HTERT RPE-1 (cell line): ENCODE measurements at regions not wholly inside any gene's neighbourhood (a gene's known extent, or its start where the extent isn't known, plus 50 kb on each side); places are given as distances from the start of the nearest gene placed in this dataset.

Experiments
- in situ Hi-C: fragments of 300-500 bp; cut with MboI; formaldehyde crosslinking; loops from 4 replicates; pipeline ENCODE4 v1.14.3; 2020; ENCODE audit warnings: low sequenced_read_pairs

DNA sequence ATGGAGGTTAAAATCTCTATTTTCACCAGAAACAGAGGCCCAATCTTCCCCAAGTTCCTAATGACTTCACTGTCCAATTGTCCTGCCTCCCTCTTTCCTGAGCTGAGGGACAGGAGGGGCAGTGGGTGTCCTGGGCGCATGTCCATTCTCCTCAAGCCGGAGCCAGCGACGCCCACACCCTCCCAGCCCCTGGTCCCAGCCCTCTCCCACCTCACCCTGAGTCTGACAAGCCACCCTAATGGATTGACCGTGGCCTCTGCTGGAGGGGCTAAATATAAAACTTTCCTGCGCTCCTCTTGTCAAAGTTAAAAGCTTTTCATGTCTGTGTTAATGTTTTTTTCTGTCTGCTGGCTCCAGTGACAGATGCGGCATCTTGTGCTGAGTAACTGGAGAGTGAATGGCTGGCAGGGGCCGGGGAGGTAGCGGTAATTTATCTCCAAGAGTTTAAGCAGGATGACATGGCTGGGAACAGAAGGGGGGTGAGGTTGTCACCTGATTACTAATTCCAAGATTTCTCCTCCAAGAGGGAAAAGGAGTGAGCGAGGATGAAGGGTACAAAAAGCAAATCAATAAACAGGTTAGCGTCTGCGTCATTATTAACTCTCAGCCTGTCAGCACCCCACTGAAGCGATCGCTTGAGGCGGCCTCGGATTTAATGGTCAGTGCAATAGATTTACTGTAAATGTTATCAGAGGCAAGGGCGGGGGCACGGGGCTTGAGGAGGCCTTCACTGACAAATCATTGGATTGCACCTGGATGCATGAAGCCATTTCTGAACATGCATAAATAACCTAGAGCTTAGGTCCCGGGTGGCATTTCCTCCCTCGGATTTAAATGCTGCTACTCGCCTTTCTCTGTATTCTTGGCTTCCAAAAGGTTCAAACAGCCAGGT, 118.1 kb upstream of the MAFB start:
- in situ Hi-C loops = no loop called here

DNA sequence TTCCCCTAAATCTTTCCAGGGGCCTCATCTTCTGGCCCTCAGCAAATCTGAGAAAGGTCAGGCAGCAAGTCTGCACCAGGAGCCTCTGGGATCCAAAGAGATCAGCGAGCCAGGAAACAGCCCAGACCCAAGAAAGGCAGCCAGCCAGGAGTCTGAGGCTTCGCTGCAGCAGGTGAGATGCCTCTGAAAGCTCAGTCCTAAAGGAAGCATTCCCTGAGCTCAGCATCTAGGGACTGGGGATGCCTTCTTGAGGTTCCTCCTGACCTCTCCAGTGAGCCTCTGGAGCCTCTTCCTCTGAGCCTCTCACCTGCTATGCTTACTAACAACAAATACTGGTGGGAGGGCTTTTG, 118.8 kb upstream of the MAFB start:
- in situ Hi-C loops = no loop called here

DNA sequence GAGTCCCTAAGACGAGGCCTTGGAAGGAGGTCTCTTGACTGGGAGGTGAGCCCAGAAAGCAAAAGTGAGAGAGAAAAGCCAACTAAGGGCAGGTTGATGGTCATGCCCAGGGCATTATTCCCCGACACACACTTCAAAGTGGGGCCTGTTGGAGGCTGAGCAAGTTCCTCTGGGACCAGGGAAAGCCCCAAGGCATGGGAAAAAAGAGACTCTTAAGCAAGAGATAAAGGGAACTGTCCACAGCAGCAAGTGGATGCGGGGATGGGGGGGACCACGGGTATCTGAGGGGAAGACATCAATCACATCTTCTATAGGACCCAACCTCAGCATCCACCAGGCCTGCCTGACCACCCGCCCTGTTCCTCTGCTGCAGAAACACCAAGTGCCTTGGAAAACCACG, 119.9 kb upstream of the MAFB start:
- in situ Hi-C loops = no loop called here

DNA sequence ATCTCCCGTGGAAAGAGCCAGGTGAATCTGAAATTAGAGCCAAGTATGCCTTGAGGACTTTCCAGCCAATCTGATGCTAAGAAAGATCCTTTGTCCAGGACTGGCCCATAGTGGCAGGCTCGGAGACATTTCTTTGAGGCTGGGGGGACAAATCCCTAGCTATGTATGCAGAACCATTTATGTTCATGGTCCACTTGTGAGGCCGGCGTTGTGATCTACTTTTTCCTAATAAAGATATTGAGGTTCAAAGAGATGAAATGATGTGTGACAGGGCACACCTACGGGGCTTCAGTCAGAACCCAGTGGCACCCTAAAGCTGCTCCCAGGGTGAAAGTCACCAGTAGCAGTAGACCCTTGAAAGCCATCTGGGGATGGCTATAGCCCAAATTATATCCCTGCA, 120.3 kb upstream of the MAFB start:
- in situ Hi-C loops = no loop called here

DNA sequence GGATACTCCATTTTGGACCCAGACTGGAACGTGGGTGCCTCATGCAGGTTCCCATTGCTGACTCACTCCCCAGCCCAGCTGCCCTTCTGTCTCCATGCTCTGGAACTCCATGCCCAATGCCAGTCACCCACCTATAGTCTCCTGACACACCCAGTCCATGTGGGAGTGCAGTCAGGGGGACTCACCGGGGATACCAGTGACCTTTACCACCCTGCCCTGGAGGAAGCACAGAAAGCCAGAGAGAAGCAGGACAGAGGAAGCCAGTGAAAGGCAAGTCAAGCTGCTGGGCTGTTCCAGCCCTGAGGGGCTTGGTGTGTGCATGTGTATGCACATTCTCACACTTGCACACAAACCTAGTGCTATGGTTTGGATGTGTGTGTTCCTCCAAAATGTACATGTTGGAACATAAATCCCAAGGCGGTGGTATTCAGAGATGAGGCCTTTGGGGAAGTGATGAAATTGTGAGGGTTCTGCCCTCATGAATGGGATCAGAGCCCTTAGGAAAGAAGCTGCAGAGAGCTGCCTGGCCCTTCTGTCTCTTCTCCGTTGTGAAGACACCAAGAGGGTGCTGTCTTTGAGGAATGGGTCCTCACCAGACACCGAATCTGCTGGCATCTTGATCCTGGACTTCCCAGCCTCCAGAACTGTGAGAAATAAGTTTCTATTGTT, 121.4 kb upstream of the MAFB start:
- in situ Hi-C loops = no loop called here

DNA sequence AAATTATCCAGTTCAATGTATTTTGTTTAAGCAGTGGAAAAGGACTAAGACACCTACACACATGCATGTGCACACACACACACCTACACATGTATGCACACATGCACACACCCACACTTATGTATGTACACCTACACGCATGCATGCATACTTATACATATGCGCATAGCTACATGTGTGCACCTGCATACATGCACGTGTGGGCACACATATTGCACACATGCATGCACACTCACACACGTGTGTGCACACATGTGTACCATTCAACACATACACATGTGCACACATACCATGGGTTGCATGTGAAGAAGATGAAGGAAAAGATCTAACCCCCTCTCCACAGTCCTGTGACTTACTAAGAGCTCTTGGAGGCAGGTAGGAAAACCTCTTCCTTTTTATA, 122.0 kb upstream of the MAFB start:
- in situ Hi-C loops = no loop called here

DNA sequence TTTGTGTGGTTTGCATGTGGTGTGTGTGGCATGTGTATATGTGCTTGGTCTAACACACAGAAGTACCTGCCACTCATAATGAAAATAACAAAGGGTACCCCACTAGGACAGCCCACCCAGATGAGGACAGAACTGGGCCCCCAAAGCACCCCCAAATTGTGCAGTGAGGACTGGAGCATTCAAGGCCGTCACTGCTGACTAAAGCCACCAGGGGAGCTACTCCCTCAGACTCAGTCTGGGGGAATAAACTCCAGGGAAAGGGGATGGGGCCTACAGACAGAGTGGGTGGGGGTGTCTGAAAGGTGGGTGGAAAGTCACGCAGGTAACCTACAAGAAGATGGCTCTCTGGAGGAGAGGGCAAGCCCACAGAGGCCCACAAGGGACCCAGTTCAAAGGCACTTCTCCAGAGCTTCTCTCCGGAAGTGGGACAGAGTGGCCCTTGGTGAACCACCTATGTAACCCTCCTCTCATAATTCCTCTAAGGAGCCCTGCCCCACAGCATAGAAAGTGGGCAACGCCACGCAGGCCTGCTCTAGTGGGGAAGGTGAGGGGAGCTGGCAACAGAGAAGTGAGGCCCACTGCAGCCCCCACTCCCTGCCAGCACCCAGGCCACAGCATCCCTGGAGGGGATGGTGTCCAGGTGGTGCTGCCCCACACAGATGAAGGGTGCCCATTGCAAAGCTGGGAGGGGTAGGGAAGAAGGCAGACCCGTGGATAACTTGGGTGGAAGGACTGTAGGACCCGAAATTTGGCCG, 122.8 kb upstream of the MAFB start:
- in situ Hi-C loops = no loop called here

DNA sequence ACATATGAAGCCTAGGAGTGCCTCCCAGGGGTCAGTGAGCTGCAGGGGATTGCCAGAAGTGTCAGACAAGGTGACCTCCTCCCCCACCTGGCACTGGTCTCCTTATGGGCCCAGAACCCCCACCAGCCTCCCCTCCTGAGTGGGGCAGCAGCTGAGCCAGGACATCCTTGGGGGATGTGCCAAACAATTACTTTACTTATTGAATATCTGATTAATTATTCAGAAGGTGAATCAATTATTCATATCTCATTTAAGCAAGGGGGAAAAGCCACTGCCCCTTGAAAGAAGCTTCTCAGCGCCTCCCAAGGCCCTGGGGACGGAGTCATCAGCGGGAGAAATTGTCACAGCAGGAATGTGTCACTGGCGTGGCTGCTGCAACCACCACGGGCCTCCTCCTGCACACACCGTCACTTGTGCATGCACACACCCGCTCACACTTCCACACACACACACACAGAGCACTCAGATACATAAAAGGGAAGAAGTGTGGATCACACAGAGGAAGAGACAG, 123.4 kb upstream of the MAFB start:
- in situ Hi-C loops = no loop called here

DNA sequence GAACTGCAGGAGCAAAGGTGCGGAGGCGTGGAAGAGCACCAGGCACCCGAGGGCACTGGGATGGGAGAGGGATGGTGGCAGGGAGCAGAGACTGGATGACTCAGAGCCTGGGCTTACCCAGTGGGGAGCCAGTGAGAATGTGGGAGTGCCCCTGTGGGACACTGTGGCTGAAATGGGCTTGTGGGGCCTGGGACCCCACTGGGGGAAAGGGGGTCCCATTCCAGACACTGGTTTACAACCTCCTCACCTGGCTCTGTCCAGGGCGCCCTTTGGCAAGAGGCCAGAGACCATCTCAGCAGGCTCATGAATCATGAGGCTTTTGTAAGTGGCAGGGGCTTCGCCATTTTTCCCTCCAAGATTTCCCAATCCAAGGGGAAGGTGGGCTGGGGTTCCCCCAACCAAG, 124.0 kb upstream of the MAFB start:
- in situ Hi-C loops = no loop called here

DNA sequence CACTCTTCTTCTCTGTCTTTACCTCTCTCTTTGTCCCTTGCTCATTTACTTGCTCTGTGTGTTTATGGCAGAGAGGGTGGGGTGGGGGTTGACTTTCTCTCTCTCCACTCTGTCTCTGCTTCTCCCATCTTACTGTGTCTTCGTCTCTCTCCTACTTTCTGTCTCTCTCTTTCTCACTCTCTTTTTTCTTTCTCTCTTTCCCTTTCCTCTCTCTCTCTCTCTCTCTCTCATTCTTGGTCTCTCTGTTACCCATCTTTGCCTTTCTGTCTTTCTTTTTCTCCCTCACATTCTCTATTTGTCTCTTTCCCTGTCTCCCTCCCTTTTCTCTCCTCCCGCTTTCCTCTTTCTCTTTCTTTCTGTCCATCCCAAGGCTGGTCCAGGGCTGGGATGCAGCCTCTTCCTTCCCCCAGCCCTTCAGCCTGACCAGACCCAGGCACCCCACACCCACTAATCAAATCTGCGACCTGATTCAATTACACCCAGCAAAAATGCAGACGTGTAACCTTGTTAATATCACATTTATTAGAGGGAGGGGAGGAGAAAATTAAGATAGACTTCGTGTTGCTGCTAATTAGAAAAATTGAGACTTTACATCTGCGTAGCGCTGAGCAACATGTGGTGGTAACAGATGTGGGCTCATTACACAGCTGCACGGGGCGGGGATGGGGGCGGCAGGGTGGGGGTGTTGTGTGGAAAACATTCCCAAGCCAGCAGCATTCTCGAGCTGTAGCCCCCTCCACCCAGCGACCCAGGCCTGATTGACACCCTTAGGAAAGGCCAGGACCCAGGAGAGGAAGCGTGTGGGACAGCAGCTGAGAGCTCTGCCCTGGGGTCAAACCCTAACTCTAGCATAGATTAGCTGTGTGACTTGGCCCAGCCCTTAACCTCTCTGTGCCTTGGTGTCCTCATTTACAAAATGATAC, 124.9 kb upstream of the MAFB start:
- in situ Hi-C loops = no loop called here

DNA sequence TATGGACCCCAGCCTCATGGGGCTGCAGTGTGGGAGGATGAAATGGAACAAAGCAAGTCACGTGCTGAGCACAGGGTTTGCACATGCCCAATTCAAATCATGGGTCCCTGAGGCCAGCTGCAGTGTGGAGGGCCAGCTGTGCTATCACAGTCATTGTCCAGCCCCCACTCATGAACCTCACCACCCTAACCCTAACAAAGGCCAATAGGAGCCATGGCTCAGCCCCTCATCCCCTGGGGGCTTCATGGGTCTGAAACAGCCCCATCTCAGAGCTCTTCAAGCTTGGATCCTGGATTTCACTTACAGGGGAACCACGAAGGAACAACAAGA, 125.6 kb upstream of the MAFB start:
- in situ Hi-C loops = no loop called here

DNA sequence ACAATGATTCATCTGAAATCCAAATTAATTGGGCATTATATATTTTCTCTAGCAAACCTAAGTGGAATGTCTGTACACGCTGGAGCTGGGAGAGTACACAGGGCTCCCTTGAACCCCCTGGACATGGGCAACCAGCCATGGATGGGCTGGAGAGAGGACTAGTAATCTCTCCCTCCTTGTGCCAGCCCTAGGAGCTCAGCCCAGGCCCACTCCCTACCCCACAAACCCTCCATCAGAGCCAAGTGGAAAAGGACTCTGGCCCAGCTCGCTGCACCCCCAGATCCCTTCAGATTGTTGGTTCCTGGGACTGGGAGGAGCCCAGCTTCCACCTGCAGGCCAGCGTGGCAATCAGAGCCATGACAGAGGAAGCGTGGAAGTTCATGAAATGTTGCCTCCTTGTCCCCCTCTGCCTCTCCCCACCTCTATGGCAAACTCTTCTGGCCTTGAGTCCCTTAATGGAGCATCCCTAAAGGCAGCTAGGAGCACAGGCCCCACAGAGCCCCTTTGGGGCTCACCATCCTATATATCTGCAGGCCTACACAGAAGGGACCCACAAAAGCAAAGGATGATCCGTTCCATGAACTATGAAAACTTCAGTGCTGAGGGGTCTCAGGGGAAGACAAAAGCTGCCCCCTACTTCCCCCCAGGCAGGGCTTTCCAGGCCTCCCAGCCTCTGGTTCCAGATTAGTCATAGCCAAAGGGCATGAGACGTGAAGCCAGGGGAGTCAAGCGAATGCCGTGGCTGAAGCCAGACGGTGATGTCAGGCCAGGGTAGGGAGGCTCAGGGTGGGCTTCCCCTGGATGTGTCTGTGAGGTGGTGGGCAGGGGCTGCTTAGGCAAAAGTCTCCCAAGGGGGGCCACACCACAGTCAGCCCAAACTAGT, 126.4 kb upstream of the MAFB start:
- in situ Hi-C loops = no loop called here

DNA sequence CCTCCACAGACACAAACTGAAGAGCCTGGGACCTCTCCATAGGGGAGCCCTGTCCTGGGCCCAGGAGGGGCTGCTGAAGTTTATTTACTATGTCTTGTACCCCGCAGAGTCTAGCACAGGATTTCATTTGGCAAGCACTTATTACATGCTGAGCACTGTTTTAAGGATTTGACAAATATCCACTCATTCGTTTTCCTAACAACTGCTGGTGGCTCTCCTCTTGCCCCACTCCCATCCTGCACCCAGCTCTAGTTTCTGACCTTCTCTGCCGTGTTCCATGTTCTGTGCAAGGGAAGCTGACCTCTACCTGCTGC, 127.0 kb upstream of the MAFB start:
- in situ Hi-C loops = no loop called here

DNA sequence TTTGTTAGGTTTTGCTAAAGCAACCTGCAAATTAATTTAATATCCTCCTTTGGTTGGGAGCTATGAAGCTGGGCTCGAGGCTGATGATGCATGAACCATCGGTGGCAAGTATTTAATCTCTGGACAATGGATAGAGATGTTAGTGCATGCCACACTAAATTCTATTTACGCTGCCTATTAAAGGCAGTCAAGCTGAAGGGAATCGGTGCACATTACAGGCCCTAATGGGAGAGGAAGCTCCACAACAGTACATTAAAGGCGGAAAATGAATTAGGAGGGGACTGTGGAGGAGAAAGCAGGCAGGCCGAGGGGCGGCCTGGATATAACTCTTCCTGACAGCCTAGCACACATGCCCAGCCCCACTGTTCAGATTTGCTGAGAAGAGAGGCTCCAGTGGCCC, 132.4 kb upstream of the MAFB start:
- in situ Hi-C loops = no loop called here

DNA sequence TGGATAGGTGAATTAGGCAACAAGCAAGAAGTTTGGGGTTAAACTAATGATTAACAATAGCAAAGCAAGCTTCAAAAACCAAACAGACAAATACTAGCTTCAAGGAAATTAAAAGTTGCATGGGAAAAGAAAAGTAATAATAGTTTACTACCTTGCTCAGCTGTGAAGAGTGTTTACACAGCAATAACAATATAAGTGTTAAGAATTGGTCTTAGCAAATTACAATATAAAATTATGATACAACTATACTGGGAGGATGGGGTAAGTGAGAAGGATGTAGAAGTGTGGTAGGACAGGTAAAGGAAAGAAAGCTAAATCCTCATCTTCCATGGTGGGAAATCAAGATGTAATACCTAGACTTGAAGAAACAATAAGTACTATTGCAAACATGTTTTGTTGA, 137.7 kb upstream of the MAFB start:
- in situ Hi-C loops = no loop called here

DNA sequence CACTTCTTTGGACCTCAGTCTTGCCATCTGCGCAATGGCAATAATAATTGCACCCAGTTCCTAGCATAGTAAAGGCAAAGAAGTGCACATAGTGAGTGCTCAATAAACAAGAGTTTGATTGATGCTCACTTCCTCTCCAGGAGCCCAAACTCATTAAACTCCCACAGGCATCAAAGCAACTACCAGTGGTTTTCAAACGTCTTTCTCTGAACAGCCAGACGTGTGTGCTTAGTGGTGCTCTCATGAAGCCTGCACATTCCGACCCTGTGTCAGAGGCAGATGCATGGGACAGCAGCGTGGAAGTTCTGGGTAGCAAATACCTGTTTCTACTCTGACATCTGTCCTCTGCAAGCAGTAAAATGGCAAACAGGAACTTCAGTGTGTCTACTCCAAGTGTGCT, 146.3 kb upstream of the MAFB start:
- in situ Hi-C loops = no loop called here

DNA sequence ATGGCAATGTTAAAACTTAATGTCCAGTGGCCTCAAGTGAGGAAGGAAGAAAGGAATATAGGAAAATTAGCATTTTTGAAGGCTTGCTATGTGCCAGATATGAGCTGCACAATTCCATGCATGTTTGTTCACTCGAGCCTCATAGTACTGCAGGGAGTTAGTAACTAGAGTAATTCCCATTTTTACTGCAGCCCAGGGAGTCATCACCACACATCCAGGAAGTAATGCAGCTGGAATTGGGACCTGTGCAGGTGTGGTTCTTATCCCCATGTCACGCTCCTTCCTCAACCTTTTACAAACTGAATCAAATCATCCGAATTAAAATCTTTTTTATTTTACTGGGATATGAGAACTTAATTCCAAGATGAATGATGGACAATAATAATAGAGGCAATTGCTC, 149.5 kb upstream of the MAFB start:
- in situ Hi-C loops = no loop called here

DNA sequence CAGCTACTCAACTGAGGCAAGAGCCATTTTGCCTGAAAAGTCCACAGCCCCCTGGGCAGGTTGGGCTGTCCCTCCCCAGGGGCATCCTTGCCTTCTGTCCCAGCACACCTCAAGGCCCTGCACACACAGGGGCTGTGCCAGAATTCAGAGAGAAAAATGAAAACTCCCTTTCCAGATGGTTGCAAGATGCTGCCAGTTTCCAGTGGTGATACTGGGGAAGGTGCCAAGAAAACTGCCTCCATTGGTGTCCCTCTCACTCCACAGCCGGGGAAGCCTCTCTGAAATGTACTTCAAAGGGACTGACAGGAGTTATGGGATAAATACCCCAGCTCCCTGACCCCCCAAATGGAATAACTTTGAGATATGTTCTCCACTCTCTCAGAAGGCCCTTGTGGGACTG, 154.2 kb upstream of the MAFB start:
- in situ Hi-C loops = no loop called here

DNA sequence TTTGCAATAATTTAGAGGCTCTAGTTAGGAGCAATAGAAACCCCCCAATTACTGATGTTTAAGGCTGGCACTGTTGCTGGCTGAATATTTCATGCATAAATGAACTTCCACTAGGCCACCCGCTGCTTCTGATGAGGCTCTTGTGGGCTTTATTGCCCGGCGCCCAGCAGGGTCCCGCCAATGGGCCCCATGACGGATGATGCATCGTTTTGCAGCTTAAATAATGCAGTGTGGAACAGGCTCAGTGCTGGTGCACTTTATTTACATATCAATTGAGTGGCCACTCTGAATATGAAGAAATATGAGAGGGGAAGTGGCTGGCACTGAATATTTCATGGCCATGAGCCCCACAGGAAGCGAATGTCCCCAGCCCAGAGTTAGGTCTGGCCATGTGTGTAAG, 155.3 kb upstream of the MAFB start:
- in situ Hi-C loops = no loop called here

DNA sequence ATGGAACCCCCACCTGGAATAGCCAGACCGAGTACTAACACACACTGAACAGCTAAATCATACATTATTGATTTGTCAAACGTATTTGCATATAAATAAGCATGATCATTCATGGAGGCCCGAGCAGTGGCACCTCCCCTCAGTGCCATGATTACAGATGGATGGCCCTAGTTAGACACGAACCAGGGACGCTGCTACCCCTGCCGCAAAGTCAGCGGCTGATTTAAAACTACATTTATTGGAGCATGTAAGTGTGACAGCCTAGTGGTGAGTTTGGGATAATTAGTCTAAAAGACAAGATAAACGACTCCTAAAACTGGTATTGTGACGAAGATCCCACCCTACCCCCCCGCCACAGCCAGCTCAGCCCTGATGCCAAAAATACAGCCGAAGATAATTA, 159.1 kb upstream of the MAFB start:
- in situ Hi-C loops = no loop called here
